ENCODE measurements at regions not wholly inside any gene's neighbourhood (a gene's known extent, or its start where the extent isn't known, plus 50 kb on each side); places are given as distances from the start of the nearest gene placed in this dataset.

GRCh38 chr4:16386711-16387320 lies 160.5 kb upstream of the TAPT1 start:
- Histone ChIP-seq H3K4me3 (replicated peaks in 1 of 3; ENCODE audit: insufficient read depth in 1 of 3, low read depth in 1 of 3, low read length in 3 of 3) (no peak overlapping the region), H3K9ac (replicated peaks; ENCODE audit: extremely low read depth, insufficient read depth, low read length) (no peak overlapping the region), H3K9me1 (replicated peaks; ENCODE audit: control insufficient read depth, extremely low read depth, insufficient read depth, low read length) (no peaks in the 10 kb centered on the region), H3K79me2 (ENCODE audit: control insufficient read depth, insufficient read depth, low read length) (no peaks in the 10 kb centered on the region), H3K4me1 (ENCODE audit: control insufficient read depth, extremely low read depth, insufficient read depth, low read length) (no peaks in the 10 kb centered on the region), H3K27me3 (ENCODE audit: control insufficient read depth in 2 of 2, insufficient read depth in 2 of 2, low read length in 2 of 2) (no peaks in the 10 kb centered on the region), H2AFZ (ENCODE audit: low read depth, low read length) (no peak overlapping the region), H3K4me2 (ENCODE audit: insufficient read depth, low read length) (no peak overlapping the region), H3K27ac (ENCODE audit: insufficient read depth, low read depth, low read length) (no peak overlapping the region), H3K9me3 (replicated peaks; ENCODE audit: control insufficient read depth, insufficient read depth, low read length) (no peaks in the 10 kb centered on the region), H4K20me1 (replicated peaks; ENCODE audit: control insufficient read depth, extremely low read depth, insufficient read depth, low read length) (no peaks in the 10 kb centered on the region), H3K36me3 (ENCODE audit: control insufficient read depth in 2 of 2, extremely low read depth in 1 of 2, insufficient read depth in 2 of 2, low read length in 2 of 2) (no peaks in the 10 kb centered on the region)
- dilution Hi-C loops (cut with MboI; ENCODE audit: extremely low pct_ligation_motif_present, low sequenced_read_pairs) = no loop called here
- POLR2A ChIA-PET = no interaction called here
- TF ChIP-seq MYC (IDR thresholded peaks at IDR 0.05; ENCODE audit: low read depth, low read length) = no peak
- no peak for TF ChIP-seq EZH2 (IDR thresholded peaks at IDR 0.05; ENCODE audit: borderline replicate concordance, low read depth, low read length, severe bottlenecking)
- TF ChIP-seq CTCF (IDR thresholded peaks at IDR 0.05; ENCODE audit: extremely low read depth in 1 of 2, insufficient read depth in 1 of 2, low read depth in 1 of 2, low read length in 2 of 2) = no peak
- no peak for TF ChIP-seq POLR2A (IDR thresholded peaks at IDR 0.05; ENCODE audit: low read depth, low read length)
- TF ChIP-seq MAX (IDR thresholded peaks at IDR 0.05; ENCODE audit: insufficient read depth, insufficient read length) = no peak
- no peak for TF ChIP-seq FOS (IDR thresholded peaks at IDR 0.05; ENCODE audit: borderline replicate concordance, insufficient read depth, low read length)
- TF ChIP-seq GATA2 (IDR thresholded peaks at IDR 0.05; ENCODE audit: insufficient read depth, insufficient read length, low read depth, low read length) = no peak
- TF ChIP-seq JUN (IDR thresholded peaks at IDR 0.05; ENCODE audit: borderline replicate concordance, insufficient read depth, insufficient read length, low read depth) = no peak
- TF ChIP-seq POLR2AphosphoS5 (IDR thresholded peaks at IDR 0.05; ENCODE audit: insufficient read depth, low read depth, low read length) = no peak
- DNase-seq (ENCODE audit: low read depth, low spot score) (no peak), FAIRE-seq (no peak)
- intact Hi-C loops (cut with micrococcal nuclease) = no loop called here
- BruUV-seq (replicated peaks) = no TSS peak
- CTCF ChIA-PET = no interaction called here

Measured in endothelial cell of umbilical vein (primary cell).